ENCODE measurements at regions not wholly inside any gene's neighbourhood (a gene's known extent, or its start where the extent isn't known, plus 50 kb on each side); places are given as distances from the start of the nearest gene placed in this dataset.

DNA sequence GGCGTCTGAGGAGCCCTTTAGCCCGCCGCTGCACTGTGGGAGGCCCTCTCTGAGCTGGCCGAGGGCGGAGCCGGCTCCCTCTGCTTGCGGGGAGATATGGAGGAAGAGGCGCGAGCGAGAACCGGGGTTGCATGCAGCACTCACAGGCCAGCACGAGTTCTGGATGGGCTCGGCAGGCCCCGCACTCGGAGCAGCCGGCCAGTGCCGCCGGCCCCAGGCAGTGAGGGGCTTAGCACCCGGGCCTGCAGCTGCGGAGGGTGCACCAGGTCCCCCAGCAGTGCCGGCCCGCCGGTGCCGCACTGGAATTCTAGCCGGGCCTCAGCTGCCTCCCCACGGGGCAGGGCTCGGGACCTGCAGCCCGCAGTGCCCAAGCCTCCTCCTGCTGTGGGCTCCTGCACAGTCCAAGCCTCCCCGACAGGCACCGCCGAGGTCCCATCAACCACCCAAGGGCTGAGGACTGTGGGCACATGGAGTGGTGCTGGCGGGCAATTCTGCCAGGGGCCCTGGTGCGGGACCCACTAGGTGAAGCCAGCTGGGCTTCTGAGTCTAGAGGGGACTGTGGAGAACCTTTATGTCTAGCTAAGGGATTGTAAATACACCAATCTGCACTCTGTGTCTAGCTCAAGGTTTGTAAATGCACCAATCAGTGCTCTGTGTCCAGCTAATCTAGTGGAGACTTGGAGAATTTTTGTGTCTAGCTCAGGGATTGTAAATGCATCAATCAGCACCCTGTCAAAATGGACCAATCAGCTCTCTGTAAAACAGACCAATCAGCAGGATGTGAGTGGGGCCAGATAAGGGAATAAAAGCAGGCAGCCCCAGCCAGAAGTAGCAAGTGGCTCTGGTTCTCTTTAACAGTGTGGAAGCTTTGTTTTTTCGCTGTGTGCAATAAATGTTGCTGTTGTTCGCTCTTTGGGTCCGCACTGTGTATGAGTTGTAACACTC is 329.7 kb upstream of the JARID2 start:
- TF ChIP-seq, protein P1, sequence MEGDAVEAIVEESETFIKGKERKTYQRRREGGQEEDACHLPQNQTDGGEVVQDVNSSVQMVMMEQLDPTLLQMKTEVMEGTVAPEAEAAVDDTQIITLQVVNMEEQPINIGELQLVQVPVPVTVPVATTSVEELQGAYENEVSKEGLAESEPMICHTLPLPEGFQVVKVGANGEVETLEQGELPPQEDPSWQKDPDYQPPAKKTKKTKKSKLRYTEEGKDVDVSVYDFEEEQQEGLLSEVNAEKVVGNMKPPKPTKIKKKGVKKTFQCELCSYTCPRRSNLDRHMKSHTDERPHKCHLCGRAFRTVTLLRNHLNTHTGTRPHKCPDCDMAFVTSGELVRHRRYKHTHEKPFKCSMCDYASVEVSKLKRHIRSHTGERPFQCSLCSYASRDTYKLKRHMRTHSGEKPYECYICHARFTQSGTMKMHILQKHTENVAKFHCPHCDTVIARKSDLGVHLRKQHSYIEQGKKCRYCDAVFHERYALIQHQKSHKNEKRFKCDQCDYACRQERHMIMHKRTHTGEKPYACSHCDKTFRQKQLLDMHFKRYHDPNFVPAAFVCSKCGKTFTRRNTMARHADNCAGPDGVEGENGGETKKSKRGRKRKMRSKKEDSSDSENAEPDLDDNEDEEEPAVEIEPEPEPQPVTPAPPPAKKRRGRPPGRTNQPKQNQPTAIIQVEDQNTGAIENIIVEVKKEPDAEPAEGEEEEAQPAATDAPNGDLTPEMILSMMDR (IDR thresholded peaks at IDR 0.05), result no peak

DNA sequence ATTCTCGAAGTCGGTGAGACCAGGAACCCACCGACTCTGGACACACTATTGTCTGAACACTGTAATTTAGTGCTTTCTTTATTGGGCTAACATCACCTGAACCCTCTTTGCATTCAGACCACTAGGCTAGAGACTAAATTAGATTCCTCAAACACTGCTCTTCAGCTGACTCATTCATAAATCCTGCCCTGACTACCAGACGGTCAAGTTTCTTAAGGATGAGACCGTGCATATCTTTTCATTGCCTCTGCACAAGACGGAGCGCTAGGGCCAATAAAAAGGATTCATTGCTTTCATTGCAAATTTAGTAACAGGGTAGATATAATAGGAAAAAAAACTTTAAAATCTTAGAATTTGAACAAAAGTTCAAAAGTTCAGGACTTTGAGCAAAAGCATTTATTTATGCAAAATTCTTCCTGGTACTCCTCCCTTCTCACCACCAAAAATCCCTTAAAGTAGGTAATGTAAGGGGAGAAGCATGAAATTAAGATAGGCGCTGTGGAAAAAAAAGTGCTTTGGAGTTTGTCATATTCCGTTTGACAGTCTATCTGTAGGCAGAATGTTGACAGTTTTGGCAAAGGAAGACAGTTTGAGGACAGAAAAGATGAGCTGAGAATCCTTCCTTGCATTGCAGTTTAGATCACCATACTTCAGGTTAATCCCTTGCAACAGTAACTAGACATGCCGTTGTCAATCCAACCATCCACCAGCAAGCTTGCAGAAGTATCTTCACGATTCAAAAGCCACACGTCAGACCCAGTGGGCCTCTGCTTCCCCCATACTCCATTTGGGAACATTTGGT is 328.6 kb upstream of the JARID2 start:
- TF ChIP-seq, protein P1 (IDR thresholded peaks at IDR 0.05), result no peak

DNA sequence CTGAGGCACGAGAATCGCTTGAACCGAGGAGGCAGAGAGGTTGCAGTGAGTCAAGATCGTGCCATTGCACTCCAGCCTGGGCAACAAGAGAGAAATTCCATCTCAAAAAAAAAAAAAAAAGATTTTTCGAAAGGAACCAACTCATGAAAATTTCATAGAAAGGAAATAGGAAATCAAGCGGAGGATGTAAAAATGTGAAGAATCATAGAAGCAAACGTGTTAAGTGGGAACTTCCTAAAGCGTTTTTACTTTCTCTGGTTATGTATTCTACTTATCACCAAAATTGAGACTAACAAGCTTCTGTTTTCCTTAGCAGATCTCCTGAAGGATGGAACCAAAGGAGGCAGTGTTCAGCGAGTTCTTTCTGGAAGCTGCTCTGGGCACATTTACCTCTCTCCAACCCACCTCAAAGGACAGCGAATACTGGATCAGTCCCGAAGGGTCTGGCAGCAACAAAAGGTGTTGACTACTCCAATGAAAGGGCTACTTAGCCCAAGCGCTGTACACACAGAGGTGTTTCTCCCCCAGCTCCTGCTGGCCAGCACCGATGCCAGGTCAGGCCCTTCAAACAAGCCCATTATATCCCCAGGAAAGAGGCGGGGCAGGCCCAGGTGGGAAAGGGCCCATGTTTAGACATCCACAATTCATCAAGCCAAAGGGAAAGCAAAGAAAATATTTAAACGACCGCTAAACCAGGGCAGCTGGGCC is 327.5 kb upstream of the JARID2 start:
- TF ChIP-seq, protein P1 (IDR thresholded peaks at IDR 0.05), result no peak

DNA sequence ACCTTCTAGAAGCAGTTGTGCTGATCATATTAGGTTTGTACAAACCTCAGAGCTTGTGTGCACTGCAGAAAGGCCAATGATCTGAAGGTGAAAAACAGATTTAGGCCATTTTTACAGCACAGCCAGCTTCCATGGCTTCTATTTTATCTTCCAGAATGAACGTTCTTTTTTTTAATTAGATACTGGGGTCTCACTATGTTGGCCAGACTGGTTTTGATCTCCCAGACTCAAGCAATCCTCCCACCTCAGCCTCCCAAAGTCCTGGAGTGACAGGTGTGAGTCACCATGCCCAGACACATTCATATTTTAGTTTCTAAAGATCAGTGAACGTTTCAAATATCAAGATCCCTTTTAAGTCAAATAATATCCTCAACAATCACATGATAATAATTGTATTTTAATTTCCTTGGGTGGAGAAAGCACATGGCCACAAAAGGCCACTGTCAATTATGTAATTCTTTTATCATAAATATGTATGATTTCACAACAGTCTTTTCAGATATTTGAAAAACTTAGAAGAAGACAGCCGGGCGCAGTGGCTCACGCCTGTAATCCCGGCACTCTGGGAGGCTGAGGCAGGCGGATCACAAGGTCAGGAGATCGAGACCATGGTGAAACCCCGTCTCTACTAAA is 326.7 kb upstream of the JARID2 start:
- TF ChIP-seq, protein P1 (IDR thresholded peaks at IDR 0.05), result no peak

DNA sequence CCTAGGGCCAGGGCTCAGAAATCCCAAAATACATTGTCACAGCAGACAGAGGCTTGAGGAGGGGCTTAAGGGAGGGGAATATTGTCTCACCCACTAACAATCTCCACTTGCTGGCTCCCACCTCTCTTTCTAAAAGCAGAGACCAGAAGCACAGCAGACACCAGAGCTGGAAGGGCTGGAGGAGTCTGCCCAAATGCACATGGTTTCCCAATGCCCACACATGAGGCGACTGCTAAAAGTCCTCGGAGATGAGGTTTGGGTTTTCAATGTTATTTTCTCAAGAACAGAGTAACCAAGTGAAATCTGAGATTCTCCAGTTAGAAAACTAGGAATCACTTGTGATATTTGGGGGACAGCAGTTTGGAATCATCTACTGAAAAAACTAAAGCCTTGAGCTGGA is 325.6 kb upstream of the JARID2 start:
- TF ChIP-seq, protein P1 (IDR thresholded peaks at IDR 0.05), result no peak

DNA sequence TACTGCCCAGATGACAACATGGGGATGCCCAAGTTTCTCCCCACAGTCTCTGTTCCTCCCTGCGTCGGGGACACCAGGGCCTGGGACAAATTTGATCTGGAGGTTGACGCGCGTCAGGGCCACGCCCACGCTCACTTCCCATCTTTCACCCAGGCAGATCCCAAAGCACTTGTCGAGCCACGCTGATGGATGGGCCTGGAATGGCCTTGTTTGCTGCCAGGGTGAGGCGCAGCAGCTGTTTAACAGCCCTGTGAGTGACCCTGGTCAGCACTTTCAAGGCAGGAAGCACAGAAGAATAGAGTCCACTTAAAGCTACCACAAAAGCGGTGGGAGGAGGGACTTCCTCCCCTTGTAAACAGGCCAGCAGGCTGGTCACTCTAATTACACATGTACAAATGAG is 324.7 kb upstream of the JARID2 start:
- TF ChIP-seq, protein P1 (IDR thresholded peaks at IDR 0.05), result no peak
